ENCODE measurements at regions not wholly inside any gene's neighbourhood (a gene's known extent, or its start where the extent isn't known, plus 50 kb on each side); places are given as distances from the start of the nearest gene placed in this dataset.
"Not testable (repeated sequence)": the region's sequence is repeated elsewhere in the genome, so short reads cannot be mapped to it uniquely, and the experiment has no call there.

DNA sequence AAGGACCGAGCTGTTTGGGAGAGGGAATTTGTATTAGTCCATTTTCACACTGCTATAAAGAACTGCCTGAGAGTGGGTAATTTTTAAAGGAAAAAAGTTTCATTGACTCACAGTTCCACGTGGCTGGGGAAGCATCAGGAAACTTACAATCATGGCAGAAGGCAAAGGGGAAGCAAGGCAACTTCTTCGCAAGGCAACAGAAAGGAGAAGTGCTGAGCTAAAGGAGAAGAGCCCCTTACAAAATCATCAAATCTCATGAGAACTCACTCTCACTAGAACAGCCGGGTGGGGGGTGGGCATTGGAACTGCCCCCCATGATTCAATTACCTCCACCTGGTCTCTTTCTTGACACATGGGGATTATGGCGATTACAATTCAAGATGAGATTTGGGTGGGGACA lies 121.8 kb upstream of the SLC13A1 start:
- not testable (repeated sequence) for DNase-seq

DNA sequence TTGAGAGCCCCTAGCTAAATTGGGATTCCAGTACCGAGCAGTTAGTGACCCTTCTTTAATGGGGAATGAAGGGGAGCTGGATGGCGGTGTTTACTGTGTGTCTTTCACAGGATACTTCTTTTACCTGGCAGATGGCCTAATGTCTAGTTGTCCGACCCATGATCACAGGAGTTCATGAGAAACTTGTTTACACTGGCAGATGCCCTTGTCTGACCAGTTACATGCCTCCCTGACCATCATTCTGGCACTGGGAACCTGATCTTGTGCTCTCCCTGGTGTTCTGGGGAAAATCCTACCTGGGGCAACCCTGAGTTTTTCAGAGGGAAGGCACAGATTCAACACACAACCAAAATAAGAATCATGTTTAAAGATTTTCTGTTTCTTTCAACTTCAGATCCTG lies 120.1 kb upstream of the SLC13A1 start:
- DNase-seq = no peak

DNA sequence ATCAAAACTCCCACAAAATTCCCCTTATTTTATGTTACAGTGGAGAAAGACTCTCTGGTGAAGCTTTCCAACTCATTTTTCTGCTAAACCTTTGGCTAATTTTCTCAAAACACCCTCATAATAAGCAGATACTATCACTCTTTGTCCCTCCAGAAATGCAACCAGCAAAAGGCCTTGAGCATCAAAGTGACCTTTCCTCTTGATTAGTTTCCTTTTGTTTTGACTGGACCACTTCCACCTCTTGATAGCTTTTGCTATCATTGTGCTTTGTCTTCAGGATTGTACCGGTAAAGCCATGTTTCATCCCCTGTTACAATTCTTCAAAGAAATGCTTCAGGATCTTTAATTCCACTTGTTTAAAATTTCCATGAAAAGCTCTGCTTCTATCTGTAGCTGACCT lies 115.1 kb upstream of the SLC13A1 start:
- DNase-seq = no peak

DNA sequence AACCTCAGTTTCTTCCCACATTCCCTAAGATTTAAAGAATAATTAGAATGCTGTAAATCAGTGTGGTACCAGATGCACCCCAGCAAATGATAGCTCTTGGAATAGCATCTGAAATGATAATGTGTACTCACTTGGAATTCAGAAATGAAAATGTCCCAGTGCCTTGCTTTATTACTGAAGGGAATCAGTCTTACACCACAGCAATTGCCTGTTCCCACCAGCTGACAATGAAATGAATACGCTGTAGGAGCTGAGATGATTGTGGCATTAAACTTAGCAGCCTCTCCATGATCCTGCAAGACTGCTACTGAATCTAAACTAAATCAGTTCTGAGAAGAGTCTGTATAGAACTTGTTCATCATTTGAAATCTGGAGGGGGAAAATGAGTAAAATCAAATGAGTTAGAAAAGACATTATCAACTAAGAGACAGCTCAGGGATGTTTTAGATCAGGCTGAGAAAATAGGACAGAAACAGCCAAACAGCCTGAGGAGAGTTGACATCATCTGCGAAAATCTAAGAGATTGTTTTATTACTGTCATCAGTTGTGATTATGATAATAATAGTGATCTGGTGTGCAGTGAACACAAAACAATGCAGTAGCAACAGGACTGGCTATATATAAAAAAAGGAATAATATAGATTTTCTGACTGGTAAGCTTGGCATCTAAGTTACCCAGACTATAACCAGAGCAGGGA lies 108.6 kb upstream of the SLC13A1 start:
- DNase-seq = no peak

DNA sequence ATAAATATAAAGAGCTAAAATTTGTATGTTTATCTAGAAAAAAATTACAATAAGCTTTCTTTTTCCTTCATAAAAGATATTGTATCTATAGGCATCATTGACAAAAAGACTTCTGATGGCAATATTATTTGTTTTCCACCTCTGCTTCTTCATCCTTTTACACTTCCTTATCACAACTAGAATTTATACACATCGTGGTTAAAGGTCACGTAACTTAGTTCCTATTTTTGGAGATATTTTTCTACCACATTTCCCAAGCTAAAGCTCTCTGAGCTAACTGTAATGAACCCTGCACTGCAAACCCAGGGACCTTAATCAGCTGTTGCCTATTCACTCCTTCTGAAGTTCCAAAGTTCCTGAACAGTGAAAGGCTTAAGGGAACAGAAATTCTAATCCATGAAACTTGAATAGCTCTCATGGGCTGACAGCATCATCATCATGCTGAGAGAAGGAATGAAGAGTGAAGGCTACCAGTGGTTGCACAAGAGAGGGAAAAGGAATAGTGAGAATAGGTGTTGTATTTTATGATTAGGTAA lies 106.1 kb upstream of the SLC13A1 start:
- DNase-seq = no peak

DNA sequence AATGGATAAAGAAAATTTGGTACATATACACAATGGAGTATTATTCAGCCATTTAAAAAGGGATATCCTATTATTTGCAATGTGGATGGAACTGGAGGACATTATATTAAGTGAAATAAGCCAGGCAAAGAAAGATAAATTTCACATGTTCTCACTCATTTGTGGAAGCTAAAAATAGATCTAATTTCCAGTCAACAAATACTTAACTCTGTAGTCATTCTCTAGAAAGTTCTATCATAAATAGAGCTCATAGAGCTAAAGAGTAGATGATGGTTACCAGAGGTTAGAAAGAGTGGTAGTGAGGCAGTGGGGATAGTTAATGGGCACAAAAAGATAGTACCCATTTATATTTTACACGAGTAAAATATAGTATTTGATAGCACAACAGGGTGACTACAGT lies 104.2 kb upstream of the SLC13A1 start:
- no peak for DNase-seq

DNA sequence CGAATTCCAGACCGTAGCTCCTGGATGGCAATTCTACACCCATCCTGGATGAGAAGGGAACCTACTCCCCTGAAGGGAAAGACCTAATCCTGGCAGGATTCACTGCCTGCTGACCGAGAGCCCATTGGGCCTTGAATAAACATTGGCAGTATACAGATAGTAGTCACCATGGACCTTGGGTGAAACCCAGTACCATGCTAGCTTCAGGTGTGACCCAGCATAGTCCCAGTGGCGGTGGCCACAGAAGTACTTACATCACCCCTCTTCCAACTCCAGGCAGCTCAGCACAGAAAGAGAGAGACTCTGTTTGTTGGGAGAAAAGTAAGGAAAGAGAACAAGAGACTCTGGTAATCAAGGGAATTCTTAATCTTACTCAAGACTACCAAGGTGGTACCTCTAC lies 97.2 kb upstream of the SLC13A1 start:
- no peak for DNase-seq

DNA sequence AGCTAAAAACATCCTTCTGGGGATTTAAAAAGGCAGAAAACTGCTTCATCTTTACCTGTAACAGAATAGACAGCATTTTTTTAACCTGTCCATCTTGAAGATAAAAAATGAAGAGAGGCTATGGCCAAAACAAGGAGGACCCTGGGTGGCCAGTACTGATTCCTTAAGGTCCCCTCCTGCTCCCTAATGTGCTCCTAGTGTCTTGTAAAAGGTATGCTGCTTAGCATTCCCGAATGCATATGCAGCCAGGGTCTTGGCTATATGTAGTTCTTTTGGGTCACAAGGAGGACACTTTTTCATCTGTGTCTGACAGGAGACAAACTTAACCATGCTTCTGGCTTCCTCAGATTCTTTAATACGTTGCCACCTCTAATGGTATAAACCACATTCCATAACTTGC lies 93.9 kb upstream of the SLC13A1 start:
- no peak for DNase-seq

DNA sequence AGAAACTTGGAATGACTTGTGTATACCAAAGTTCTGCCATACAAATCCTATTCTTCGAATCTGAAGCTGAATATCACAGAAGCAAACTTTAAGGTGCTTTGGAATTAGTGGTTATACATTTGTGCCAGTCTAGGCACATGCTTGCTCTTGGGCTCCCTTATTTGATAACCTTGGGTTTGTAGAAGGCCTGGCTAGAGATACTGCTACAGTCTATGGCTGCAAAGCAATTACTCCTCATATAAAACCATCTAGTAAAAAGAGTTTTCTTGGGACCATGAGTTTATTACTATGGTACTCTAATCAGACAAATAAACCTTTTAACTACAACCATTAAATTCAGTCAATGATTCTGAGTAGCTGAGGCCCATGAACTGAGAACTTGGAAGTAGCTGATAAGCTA lies 92.5 kb upstream of the SLC13A1 start:
- no peak for DNase-seq

DNA sequence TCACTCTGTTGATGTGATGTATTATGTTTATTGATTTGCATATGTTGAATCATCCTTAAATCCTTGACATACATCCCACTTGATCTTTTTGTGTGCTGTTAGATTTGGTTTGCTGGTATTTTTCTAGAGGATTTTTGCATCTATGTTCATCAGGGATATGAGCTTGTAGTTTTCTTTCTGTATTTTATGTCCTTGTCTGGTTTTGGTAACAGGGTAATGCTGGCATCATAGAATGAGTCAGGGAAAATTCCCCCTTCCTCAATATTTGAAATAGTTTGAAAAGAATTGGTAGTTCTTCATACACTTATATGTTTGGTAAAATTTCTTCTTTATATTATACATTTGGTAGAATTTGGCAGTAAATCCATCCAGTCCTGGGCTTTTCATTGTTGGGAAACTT lies 89.4 kb upstream of the SLC13A1 start:
- no peak for DNase-seq

DNA sequence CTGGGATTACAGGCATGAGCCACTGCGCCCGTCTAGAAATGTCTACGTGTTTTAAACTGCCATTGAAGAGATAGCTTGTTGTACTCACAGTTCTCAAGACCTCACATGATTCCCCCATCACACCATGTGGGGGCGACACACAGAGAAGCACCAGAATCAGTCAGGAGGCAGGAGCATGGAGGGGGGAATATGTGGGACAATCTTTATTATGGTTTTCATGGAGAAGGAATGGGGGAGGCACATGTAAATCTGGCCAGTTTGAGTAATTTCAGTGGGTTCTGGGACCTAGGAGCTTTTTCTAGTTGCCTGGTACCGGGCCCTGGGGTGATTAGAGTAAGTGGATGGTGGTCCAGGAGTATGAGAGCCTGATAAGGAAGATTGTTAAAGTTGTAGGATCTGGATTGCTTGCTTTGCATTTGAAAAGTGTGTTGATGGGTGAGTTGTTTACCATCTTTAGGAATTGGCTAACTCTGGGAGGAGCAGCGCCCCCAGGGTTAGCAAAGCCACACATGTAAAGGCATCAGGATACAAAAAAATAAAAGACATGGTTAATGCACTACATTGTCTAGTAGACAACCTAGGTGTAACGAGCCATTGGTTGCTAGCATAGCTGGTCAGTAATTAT lies 85.4 kb upstream of the SLC13A1 start:
- DNase-seq = no peak

DNA sequence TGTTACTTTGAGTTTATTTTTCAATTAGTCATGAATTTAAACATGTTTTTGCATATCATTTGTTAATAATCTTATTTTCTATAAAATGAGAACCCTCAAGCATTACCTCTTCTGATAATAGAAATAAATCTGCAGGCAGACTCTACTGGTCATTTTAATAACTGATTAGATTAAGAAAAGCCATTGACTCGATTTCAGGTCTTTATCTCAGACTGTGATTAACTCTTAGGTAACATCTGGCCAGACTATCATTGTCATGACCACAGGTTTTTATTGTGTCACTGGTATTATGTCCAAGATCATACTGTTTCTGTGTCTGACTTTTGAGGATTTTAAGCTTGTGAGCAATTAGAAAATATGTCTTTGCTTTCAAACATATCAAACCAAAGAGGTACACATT lies 83.6 kb upstream of the SLC13A1 start:
- no peak for DNase-seq

DNA sequence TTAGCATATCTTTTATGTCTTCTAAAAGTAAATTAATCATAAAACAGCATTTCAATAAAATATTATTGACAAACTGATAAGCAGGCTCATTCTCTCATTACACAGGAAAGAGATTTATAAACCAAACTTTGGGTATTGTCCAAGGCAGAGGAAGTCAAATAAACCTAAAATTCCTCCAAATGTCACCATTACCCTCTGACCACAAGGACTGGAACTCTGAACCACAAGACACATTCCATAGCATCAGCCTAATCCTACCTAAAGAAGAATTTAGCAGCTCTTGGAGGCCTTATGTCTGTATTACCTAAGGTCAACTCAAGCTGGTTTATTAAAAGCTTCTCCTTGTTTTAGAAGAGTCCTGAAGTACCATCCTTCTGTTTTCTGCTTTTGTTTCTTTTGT lies 82.4 kb upstream of the SLC13A1 start:
- no peak for DNase-seq

DNA sequence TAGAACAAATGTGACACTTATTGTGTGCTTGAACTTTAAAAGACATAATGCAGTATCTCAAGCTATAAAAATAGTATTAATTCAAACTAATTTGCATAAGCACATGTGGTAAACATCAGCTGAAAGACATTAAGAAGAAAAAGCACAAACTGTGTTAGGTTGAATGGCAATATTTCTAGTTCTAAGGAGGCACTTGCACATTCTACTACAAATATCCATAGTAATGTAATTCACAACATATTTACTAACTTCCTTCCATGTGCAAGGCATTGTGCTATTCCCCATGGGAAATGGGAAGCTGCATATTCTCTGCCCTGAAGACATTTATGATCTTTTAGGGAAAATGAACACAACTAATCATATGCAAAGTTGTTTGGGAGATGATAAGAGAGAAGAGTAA lies 80.2 kb upstream of the SLC13A1 start:
- DNase-seq = no peak

DNA sequence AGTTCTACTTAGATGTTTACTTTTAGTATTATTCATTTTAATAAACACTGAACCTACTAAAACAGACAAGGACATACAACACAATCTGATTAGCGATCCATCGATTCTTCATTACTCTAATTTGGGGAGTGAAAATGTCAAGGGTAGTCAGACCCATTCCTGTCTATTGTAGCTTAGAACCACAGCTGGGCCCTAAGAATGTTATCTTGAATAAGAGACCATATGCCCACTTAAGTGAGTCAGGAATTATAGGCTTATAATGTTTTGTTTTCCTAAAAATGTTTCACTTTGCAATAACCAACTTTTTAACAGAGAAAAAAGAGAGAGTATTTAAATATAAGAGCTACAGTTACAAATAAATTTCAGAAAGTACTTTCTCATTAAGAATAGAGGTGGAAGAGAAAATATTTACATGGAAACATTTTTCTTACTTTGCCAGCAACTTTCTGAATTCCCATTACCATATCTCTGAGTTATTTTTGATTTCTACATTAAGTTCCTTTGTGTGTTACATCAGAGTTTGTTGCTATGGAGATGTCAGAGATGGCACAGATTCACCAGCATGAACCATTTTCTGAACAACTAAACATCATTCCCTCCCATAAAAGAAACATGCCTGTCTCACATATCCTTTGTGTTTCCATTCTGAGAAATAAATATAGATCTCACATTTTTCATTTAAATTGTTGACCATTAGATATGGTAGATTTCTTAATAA lies 75.4 kb upstream of the SLC13A1 start:
- DNase-seq = no peak

DNA sequence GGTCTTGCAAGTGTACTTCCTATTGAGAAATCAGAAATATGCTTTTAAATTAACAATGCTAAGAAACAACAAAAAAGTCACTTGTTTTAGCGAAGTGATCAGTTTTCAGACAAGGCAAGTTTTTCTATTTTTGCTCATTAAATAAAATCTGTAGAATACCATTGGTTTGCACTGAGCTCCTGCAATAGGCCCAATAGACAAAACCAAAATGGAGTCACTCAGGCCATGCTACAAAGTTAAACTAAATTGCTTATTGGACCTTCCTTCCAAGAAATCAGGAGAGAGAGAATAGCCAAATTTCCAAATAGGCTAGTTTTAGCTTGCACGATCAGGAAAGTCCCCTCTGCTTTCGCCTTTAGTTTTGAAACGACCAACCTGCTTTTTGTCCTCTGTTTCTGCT lies 73.4 kb upstream of the SLC13A1 start:
- no peak for DNase-seq

DNA sequence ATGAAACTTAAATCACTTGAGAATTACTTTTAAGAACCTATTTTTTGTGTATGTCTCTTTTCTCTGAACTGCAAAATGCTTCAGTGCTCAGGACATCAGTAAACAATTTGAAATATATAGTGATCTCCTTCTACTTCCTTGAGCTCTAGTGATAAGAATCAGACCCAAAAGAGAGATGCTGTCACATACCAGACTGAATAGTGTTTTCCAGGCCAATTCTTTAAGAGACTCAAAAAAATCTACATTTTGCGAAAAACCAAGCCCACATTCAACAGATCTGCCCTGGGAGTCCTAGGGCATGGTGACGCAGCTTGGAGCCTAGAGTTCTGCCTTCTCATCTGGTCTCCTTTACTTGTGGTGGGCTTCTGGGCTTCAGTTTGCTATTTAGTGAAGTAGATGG lies 72.1 kb upstream of the SLC13A1 start:
- no peak for DNase-seq

DNA sequence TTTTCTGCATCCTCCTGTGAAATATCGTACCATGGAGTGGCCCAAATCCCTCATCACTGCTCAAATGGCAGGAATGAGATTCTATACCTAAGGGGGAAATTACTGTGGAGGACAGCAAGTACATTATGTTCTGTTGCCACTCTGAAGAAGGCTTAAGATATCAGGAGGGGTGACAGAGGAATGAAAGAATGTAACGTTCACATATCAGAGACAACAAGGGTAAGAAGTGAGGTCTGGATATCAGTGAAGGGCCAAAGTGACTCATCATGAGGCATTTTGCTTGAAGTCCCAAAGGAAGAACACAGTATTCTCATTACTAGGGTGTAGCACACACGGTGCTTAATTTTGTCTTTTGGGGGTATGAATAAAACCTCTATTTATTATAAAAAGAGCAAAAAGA lies 71.5 kb upstream of the SLC13A1 start:
- DNase-seq = no peak

DNA sequence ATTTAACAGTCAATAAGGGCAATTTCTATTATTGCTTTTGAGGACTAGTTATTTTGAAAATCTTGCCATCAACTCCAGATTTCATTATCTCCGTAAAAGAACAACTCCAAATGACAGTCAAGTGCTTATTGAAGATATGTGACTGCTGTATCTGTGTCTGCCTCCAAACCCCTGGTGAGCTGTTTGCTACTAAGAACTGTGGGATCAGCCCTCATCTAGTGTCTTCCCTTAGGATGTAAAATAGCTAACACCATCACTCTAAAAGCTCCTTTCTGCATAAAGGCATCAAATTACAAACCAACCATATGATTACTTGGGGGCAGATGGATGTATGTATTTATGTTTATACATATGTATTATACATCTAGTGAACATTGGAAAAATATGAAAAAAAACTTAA lies 70.8 kb upstream of the SLC13A1 start:
- no peak for DNase-seq

DNA sequence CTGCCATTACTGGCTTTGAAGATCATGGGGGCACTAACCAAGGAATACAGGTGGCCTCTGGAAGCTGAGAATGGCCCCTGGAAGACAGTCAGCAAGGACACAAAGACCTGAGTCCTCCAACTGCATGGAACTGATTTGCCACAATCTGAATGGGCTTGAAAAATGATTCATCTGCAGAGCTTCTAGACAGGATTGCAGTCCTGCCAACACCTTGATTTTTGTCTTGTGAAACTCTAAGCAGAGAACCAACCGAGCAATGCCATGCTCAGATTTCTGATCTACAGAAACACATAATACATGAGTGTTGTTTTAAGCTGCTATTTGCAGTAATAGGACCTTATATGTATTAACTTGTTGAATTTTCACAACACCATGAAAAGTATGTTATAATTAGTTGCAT lies 66.1 kb upstream of the SLC13A1 start:
- no peak for DNase-seq

DNA sequence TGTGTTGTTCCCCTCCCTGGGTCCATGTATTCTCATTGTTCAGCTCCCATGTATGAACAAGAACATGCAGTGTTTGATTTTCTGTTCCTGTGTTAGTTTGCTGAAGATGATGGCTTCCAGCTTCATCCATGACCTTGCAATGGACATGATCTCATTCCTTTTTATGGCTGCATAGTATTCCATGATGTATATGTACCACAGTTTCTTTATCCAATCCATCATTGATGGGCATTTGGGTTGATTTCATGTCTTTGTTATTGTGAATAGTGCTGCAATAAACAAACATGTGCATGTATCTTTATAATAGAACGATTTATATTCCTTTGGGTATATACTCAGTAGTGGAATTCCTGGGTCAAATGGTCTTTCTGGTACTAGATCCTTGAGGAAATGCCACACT lies 65.1 kb upstream of the SLC13A1 start:
- not testable (repeated sequence) for DNase-seq

DNA sequence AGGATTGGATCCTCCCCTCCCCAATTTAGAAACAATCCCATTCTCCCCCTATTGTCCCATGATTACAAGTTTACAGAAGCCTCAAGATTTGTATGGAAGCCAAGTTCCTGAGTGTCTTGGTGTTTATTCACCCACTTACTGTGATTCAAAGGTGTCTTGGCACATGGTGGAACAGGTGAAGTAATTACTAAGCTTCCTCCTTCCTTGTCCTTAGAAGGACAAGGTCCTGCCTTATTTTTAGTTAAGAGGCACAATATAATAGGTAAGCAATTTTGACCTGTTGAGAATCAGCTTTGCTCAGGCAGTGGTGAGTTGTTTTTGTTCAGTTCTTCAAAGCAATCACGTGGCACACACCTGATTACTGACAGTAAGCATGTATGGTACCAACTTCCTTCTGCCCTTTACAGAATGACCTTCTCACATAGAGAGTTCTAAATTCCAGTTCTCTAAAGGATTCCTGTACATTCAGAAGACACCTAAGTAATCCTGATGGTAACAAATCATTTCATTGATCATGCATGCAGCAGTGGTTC lies 60.7 kb upstream of the SLC13A1 start:
- peak; percentile 69 for DNase-seq

DNA sequence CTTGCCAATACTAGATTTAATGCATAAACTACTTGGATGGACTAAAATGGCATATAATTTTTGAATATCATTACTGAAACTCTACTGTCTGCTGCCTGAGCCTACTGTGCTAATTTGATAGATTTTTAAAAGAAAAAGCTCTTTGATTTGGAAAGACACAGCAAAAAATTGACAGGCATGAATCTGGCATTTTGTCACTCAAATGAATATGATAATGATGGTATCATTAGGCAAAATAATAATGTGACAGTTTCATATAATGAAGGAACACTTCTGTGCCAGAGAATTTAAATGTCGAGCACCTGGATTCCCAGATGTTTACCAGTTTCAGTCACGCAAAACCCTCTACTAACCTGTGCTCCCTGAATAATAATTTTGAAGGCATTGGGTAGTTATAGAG lies 60.0 kb upstream of the SLC13A1 start:
- peak; percentile 53 for DNase-seq
